Endothelial cell of umbilical vein (primary cell): ENCODE measurements at regions not wholly inside any gene's neighbourhood (a gene's known extent, or its start where the extent isn't known, plus 50 kb on each side); places are given as distances from the start of the nearest gene placed in this dataset.

ENCODE experiments used
- MYC ChIP-seq: IDR thresholded peaks from one replicate; pipeline ENCODE4 v1.6.1; 2011; ENCODE audit warnings: mild to moderate bottlenecking, low read depth, low read length
- POLR2A ChIP-seq: IDR thresholded peaks from 2 replicates; pipeline ENCODE4 v1.6.1; 2012; ENCODE audit warnings: low read depth, mild to moderate bottlenecking, control low read depth, low read length

GRCh38 chr10:78393094-78393493 lies 359.4 kb downstream of the RPS24 start:
- TF ChIP-seq POLR2A = no peak
- TF ChIP-seq MYC = no peak
